ENCODE measurements at regions not wholly inside any gene's neighbourhood (a gene's known extent, or its start where the extent isn't known, plus 50 kb on each side); places are given as distances from the start of the nearest gene placed in this dataset.

- no peak for DNase-seq (ENCODE audit: low read depth)
Observed at GRCh38 chr4:123319639-123320038, 77.0 kb upstream of the SPRY1 start.

- no peak for DNase-seq (ENCODE audit: low read depth)
Observed at GRCh38 chr4:123323998-123324397, 72.6 kb upstream of the SPRY1 start.

GRCh38 chr4:123325241-123325681 is 71.3 kb upstream of the SPRY1 start:
- DNase-seq (ENCODE audit: low read depth): no peak

- DNase-seq (ENCODE audit: low read depth): no peak
Observed at GRCh38 chr4:123327346-123327745, 69.2 kb upstream of the SPRY1 start.

- DNase-seq (ENCODE audit: low read depth): no peak
Observed at GRCh38 chr4:123327846-123328429, 68.7 kb upstream of the SPRY1 start.

GRCh38 chr4:123338715-123339114 is 57.9 kb upstream of the SPRY1 start:
- DNase-seq (ENCODE audit: low read depth): no peak

- no peak for DNase-seq (ENCODE audit: low read depth)
Observed at GRCh38 chr4:123339507-123340380, 56.9 kb upstream of the SPRY1 start.

GRCh38 chr4:123340381-123340701 is 56.3 kb upstream of the SPRY1 start:
- DNase-seq (ENCODE audit: low read depth): peak; percentile 84

- DNase-seq (ENCODE audit: low read depth): no peak
Observed at GRCh38 chr4:123342498-123342897, 54.1 kb upstream of the SPRY1 start.

- DNase-seq (ENCODE audit: low read depth): no peak
Observed at GRCh38 chr4:123343400-123344041, 53.1 kb upstream of the SPRY1 start.

GRCh38 chr4:123345137-123345934 is 51.3 kb upstream of the SPRY1 start:
- DNase-seq (ENCODE audit: low read depth): no peak

GRCh38 chr4:123345935-123346300 is 50.7 kb upstream of the SPRY1 start:
- no peak for DNase-seq (ENCODE audit: low read depth)

- DNase-seq (ENCODE audit: low read depth): no peak
Observed at GRCh38 chr4:123346330-123346940, 50.2 kb upstream of the SPRY1 start.

Measured in fibroblast of gingiva (primary cell).